Thymus (tissue), 11 donors: ENCODE measurements at regions not wholly inside any gene's neighbourhood (a gene's known extent, or its start where the extent isn't known, plus 50 kb on each side); places are given as distances from the start of the nearest gene placed in this dataset.

Experiments used
- DNase-seq, 9 donors: peaks; one replicate each; pipeline ENCODE4 v3.0.0-alpha.2; 2013; ENCODE audit warnings: low spot score in 9 of 9, low read depth in 6 of 9, missing footprints in 1 of 9
- H3K27ac ChIP-seq, 2 donors: one replicate each; pipeline ENCODE4 v1.5.1; 2013; ENCODE audit warnings: control low read depth in 1 of 2, low read depth in 1 of 2, low read length in 1 of 2, mild to moderate bottlenecking in 1 of 2, moderate library complexity in 1 of 2
- H3K27me3 ChIP-seq, 2 donors: one replicate each; pipeline ENCODE4 v1.5.1; 2013; ENCODE audit warnings: low read length in 1 of 2; ENCODE audit not compliant: control insufficient read depth in 2 of 2, insufficient read depth in 1 of 2
- H3K36me3 ChIP-seq, 2 donors: one replicate each; pipeline ENCODE4 v1.5.1; 2013; ENCODE audit warnings: low read length in 1 of 2, mild to moderate bottlenecking in 1 of 2, moderate library complexity in 1 of 2; ENCODE audit not compliant: control insufficient read depth in 2 of 2, insufficient read depth in 2 of 2
- H3K4me1 ChIP-seq, 2 donors: one replicate each; pipeline ENCODE4 v1.5.1; 2013; ENCODE audit warnings: low read length in 2 of 2; ENCODE audit not compliant: control insufficient read depth in 2 of 2, insufficient read depth in 2 of 2
- H3K4me3 ChIP-seq, 2 donors: one replicate each; pipeline ENCODE4 v1.5.1; 2013; ENCODE audit warnings: low read length in 2 of 2, control low read depth in 1 of 2, mild to moderate bottlenecking in 1 of 2
- H3K9me3 ChIP-seq, 2 donors: one replicate each; pipeline ENCODE4 v1.5.1; 2013; ENCODE audit warnings: low read length in 1 of 2, mild to moderate bottlenecking in 1 of 2; ENCODE audit not compliant: control insufficient read depth in 2 of 2, insufficient read depth in 1 of 2
- WGBS: extraction: QIAGEN DNeasy Blood & Tissue Kit; methylation state at CpG from one replicate; pipeline ENCODE4 v1.1.7; 2013; 5-methylcytosine and 5-hydroxymethylcytosine counted together
- donor health status: healthy.

GRCh38 chr6:164404812-164405488, 904.5 kb downstream of the C6orf118 start:
- no peak for DNase-seq
- Histone ChIP-seq H3K36me3 (no peaks in the 10 kb centered on the region), H3K4me1 (no peaks in the 10 kb centered on the region), H3K27me3 (no peaks in the 10 kb centered on the region), H3K4me3 (no peak overlapping the region), H3K9me3 (no peaks in the 10 kb centered on the region), H3K27ac (no peak overlapping the region)
- 83% methylated on average over 4 of the region's 4 CpGs for WGBS

GRCh38 chr6:164401871-164402270, 907.5 kb downstream of the C6orf118 start:
- Histone ChIP-seq H3K4me1 (no peaks in the 10 kb centered on the region), H3K27me3 (no peaks in the 10 kb centered on the region), H3K27ac (no peak overlapping the region), H3K36me3 (no peaks in the 10 kb centered on the region), H3K4me3 (no peak overlapping the region), H3K9me3 (no peaks in the 10 kb centered on the region)
- no peak for DNase-seq
- 94% methylated on average over 2 of the region's 2 CpGs for WGBS

- no peak overlapping the region for H3K27ac ChIP-seq
- no peaks in the 10 kb centered on the region for H3K36me3 ChIP-seq
- 96% methylated on average over 1 of the region's 1 CpG for WGBS
- H3K4me1 ChIP-seq: no peaks in the 10 kb centered on the region
- no peak overlapping the region for H3K4me3 ChIP-seq
- no peaks in the 10 kb centered on the region for H3K27me3 ChIP-seq
- DNase-seq: no peak
- H3K9me3 ChIP-seq: no peaks in the 10 kb centered on the region
These were observed 910.8 kb downstream of the C6orf118 start for GRCh38 chr6:164398647-164399046.

GRCh38 chr6:164396071-164397047, 913.0 kb downstream of the C6orf118 start:
- Histone ChIP-seq H3K4me1 (no peaks in the 10 kb centered on the region), H3K27me3 (no peaks in the 10 kb centered on the region), H3K4me3 (no peak overlapping the region), H3K36me3 (no peaks in the 10 kb centered on the region), H3K9me3 (no peaks in the 10 kb centered on the region), H3K27ac (no peak overlapping the region)
- WGBS: 69% methylated on average over 9 of the region's 9 CpGs
- no peak for DNase-seq

GRCh38 chr6:164379795-164380194, 929.6 kb downstream of the C6orf118 start:
- no peak for DNase-seq
- 94% methylated on average over 1 of the region's 1 CpG for WGBS
- no peaks in the 10 kb centered on the region for H3K4me1 ChIP-seq
- H3K27me3 ChIP-seq: no peaks in the 10 kb centered on the region
- no peak overlapping the region for H3K27ac ChIP-seq
- peaks cover 0 to 5% of the 10 kb centered on the region in 2 donors for H3K9me3 ChIP-seq
- H3K4me3 ChIP-seq: no peak overlapping the region
- H3K36me3 ChIP-seq: no peaks in the 10 kb centered on the region

GRCh38 chr6:164378330-164378729, 931.1 kb downstream of the C6orf118 start:
- 85% methylated on average over 2 of the region's 2 CpGs for WGBS
- Histone ChIP-seq H3K36me3 (no peaks in the 10 kb centered on the region), H3K4me3 (no peak overlapping the region), H3K27ac (no peak overlapping the region), H3K4me1 (no peaks in the 10 kb centered on the region), H3K27me3 (no peaks in the 10 kb centered on the region), H3K9me3 (peaks cover 0 to 5% of the 10 kb centered on the region in 2 donors)
- DNase-seq: no peak

GRCh38 chr6:164377348-164377918, 932.0 kb downstream of the C6orf118 start:
- Histone ChIP-seq H3K4me3 (no peak overlapping the region), H3K36me3 (no peaks in the 10 kb centered on the region), H3K27me3 (no peaks in the 10 kb centered on the region), H3K9me3 (peaks cover 0 to 5% of the 10 kb centered on the region in 2 donors), H3K27ac (no peak overlapping the region), H3K4me1 (no peaks in the 10 kb centered on the region)
- DNase-seq: no peak
- WGBS: 92% methylated on average over 6 of the region's 6 CpGs

GRCh38 chr6:164370773-164371172, 938.6 kb downstream of the C6orf118 start:
- H3K27me3 ChIP-seq: no peaks in the 10 kb centered on the region
- H3K9me3 ChIP-seq: peaks cover 2 to 10% of the 10 kb centered on the region in 2 donors
- DNase-seq: no peak
- no peak overlapping the region for H3K27ac ChIP-seq
- no peaks in the 10 kb centered on the region for H3K4me1 ChIP-seq
- no peak overlapping the region for H3K4me3 ChIP-seq
- no peaks in the 10 kb centered on the region for H3K36me3 ChIP-seq

GRCh38 chr6:164359441-164359840, 944.9 kb downstream of the QKI start:
- Histone ChIP-seq H3K9me3 (no peaks in the 10 kb centered on the region), H3K4me1 (no peaks in the 10 kb centered on the region)

More at GRCh38 chr6:164359441-164359840, 944.9 kb downstream of the QKI start:
- Histone ChIP-seq H3K27ac (no peak overlapping the region), H3K27me3 (no peaks in the 10 kb centered on the region), H3K4me3 (no peak overlapping the region), H3K36me3 (no peaks in the 10 kb centered on the region)
- WGBS: 95% methylated on average over 2 of the region's 2 CpGs
- no peak for DNase-seq
